ENCODE measurements at regions not wholly inside any gene's neighbourhood (a gene's known extent, or its start where the extent isn't known, plus 50 kb on each side); places are given as distances from the start of the nearest gene placed in this dataset.
A peak's percentile ranks its signal among the peaks of the same experiment; 100 is the strongest.

- TF ChIP-seq CTCF (IDR thresholded peaks at IDR 0.05; ENCODE audit: low read depth, low read length): no peak
- in situ Hi-C loops (cut with HindIII; ENCODE audit: low sequenced_read_pairs): no loop called here
- H3K4me3 ChIP-seq (ENCODE audit: low read depth, low read length): no peak overlapping the region
- no peak for DNase-seq (ENCODE audit: low read depth, low spot score)
Observed at GRCh38 chr6:14281811-14282660, 164.5 kb downstream of the CD83 start.

DNA sequence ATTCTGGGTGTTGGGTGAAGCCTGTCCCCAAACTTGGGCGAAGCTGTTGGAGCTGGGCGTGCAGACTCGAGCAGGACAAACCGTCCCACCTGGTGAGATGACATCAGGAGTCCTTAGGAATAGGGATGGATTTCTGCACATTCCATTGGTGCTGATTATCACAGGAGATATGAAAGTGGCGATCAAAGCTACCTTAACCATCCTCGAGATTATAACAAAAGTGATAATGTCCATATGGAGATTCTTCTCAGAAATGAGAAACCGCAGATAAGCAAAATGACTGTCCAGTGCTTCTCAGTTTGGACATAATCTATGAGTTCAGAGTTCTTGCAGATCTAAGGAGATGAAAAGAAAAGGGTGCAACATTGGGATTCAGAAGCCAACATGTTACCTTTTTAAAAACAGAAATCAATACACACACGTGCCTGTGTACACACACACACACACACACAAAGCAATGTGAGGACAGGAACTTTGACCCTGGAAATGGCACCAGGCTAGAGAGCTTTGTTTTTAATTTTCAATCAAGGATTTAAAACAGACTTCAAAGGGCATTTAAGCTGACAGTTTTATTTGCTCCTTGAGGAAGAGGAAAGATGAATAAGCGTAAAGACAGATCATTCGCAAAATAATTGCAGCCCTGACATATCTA, 165.4 kb downstream of the CD83 start:
- no peak for TF ChIP-seq CTCF (IDR thresholded peaks at IDR 0.05; ENCODE audit: low read depth, low read length)
- in situ Hi-C loops (cut with HindIII; ENCODE audit: low sequenced_read_pairs): no loop called here
- no peak for DNase-seq (ENCODE audit: low read depth, low spot score)
- H3K4me3 ChIP-seq (ENCODE audit: low read depth, low read length): no peak overlapping the region

GRCh38 chr6:14283600-14284235, 166.1 kb downstream of the CD83 start:
- no peak for DNase-seq (ENCODE audit: low read depth, low spot score)
- H3K4me3 ChIP-seq (ENCODE audit: low read depth, low read length): no peak overlapping the region
- in situ Hi-C loops (cut with HindIII; ENCODE audit: low sequenced_read_pairs): no loop called here
- no peak for TF ChIP-seq CTCF (IDR thresholded peaks at IDR 0.05; ENCODE audit: low read depth, low read length)

DNA sequence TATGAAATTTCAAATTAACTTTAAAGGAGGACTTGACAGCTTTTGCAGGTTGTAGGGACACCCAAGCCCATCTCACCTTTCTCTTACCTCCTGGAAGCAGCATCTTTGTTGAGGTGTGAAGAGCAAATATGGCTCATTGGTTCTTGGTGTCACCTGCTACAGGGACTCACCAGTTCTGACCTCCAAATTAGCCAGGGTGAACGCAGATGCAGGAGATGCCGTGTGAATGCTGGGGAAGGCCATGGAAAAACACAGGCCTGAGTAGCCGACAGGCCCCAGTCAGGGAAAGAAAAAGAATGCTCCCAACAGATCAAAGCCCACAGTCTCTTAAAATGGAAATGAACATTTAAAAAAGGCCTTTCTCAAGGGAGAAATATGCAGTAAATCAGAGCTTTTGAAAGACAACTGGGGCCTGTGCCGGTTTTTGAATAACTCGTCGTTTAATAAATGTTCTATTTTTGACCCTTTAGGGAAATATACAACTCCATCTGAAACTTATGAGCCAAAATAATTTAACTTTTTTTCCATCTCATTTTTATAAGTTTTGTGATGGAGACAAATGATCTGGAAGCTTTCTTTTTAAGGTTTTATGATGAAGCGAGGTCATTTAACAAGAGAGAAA, 167.5 kb downstream of the CD83 start:
- H3K4me3 ChIP-seq (ENCODE audit: low read depth, low read length): no peak overlapping the region
- no peak for DNase-seq (ENCODE audit: low read depth, low spot score)
- in situ Hi-C loops (cut with HindIII; ENCODE audit: low sequenced_read_pairs): no loop called here
- no peak for TF ChIP-seq CTCF (IDR thresholded peaks at IDR 0.05; ENCODE audit: low read depth, low read length)

DNA sequence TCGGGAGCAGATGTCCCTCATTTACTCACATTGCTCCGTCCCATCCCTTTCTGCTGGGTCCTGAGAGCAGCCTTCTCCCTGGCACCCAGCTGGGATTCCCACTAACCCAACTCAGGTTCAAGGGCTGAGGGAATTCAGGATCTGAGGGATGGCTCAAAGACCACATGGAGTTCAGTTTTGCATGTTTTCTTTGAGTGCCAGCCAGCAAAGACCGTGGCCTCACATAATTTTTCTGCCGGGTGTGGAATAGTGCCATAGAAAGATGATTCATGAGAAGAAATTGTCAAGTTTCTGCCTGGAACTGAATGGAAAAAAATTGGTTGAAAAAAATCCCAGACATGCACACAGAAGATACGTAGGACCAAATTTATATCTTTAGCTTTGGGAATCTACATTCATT, 168.6 kb downstream of the CD83 start:
- peak; percentile 87 for DNase-seq (ENCODE audit: low read depth, low spot score)
- in situ Hi-C loops (cut with HindIII; ENCODE audit: low sequenced_read_pairs): no loop called here
- H3K4me3 ChIP-seq (ENCODE audit: low read depth, low read length): no peak overlapping the region
- TF ChIP-seq CTCF (IDR thresholded peaks at IDR 0.05; ENCODE audit: low read depth, low read length): no peak

DNA sequence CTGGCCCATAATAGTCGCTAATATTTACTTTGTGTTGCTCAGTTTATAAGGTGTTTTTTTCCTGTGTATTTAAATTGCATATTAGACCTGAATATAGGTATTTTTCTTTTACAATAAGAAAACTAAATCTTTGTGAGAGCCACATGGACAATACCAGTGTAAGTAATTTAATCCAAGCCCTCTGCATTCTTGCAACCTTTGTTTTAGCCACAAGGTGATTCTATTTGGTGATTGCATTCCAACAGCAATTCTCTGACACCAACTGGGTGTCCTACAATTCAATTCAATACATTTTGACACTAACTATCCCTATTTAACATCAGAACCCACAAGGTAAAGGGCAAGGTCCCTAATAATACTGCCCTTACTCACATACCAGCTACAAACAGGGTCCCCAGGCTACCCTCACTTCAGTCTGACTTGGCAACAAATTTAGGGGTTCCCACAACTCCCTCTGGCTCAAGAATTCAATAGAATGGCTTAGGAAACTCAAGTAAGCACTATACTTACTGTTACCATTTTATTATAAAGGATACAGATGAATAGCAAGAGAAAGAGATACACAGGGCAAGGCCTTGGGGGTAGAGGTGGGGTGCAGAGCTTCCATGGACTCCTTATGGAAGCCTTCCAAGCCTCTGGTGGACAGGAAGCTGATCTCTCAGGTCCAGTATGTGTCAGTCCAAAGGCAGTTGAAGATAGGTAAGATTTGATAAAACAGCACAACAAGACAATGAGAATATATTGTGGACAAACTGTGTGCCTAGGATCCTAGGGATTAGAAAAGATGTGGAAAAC, 169.3 kb downstream of the CD83 start:
- no peak for DNase-seq (ENCODE audit: low read depth, low spot score)
- H3K4me3 ChIP-seq (ENCODE audit: low read depth, low read length): no peak overlapping the region
- in situ Hi-C loops (cut with HindIII; ENCODE audit: low sequenced_read_pairs): no loop called here
- TF ChIP-seq CTCF (IDR thresholded peaks at IDR 0.05; ENCODE audit: low read depth, low read length): no peak

Measured in astrocyte of the spinal cord (primary cell).